Panc1 (cell line): ENCODE measurements at regions not wholly inside any gene's neighbourhood (a gene's known extent, or its start where the extent isn't known, plus 50 kb on each side); places are given as distances from the start of the nearest gene placed in this dataset.

ENCODE experiments used
- ATAC-seq: fragments of 200-7000 bp; cut with Tn5 transposase; 2 replicates; pipeline ENCODE4 v1.9.1; 2020; ENCODE audit warnings: mild to moderate bottlenecking, moderate library complexity
- BruUV-seq: library from RNA; stranded (reverse); fragments of 400-500 nt; replicated peaks from 2 replicates; lab custom pipeline; 2021; lab: Mats Ljungman, UMichigan
- CTCF ChIA-PET: fragments of 300-600 bp; sonication (Branson Sonifier 250); formaldehyde crosslinking; loops from one replicate; lab custom pipeline; 2022; ENCODE audit warnings: antibody characterized with exemption; lab: Charles Lee
- POLR2A ChIA-PET: fragments of 300-600 bp; sonication (Branson Sonifier 250); formaldehyde crosslinking; loops from one replicate; lab custom pipeline; 2022; ENCODE audit warnings: antibody characterized with exemption; lab: Charles Lee
- DNase-seq: peaks from one replicate; pipeline ENCODE4 v3.0.0-alpha.2; 2010; ENCODE audit warnings: low read depth, low spot score
- H3K27ac ChIP-seq: 2 replicates; pipeline ENCODE4 v1.5.1; 2011; ENCODE audit warnings: mild to moderate bottlenecking, low read length, inconsistent platforms
- H3K27me3 ChIP-seq: fragments of 200-500 bp; sonication (Bioruptor generic); 2 replicates; pipeline ENCODE4 v1.6.0; 2014; ENCODE audit warnings: low read length, inconsistent platforms; ENCODE audit not compliant: control insufficient read depth, insufficient read depth
- H3K36me3 ChIP-seq: fragments of 200-500 bp; sonication (Bioruptor generic); 2 replicates; pipeline ENCODE4 v1.5.1; 2014; ENCODE audit warnings: inconsistent platforms, mild to moderate bottlenecking, low read length, moderate library complexity; ENCODE audit not compliant: control insufficient read depth, insufficient read depth
- H3K4me1 ChIP-seq: 2 replicates; pipeline ENCODE4 v1.5.1; 2011; ENCODE audit warnings: inconsistent platforms, mild to moderate bottlenecking, low read length, moderate library complexity; ENCODE audit not compliant: control insufficient read depth, insufficient read depth
- H3K4me3 ChIP-seq, 2 experiments: 2 replicates each; pipeline ENCODE4 v1.5.1; 2011 to 2012; ENCODE audit warnings: low read depth in 2 of 2, low read length in 2 of 2, mild to moderate bottlenecking in 2 of 2, inconsistent platforms in 1 of 2, moderate library complexity in 1 of 2
- H3K9me3 ChIP-seq: fragments of 200-500 bp; sonication (Bioruptor generic); 2 replicates; pipeline ENCODE4 v1.5.1; 2014; ENCODE audit warnings: low read depth, mild to moderate bottlenecking, inconsistent platforms, low read length, moderate library complexity; ENCODE audit not compliant: control insufficient read depth, insufficient read depth
- CTCF ChIP-seq: fragments of 450-650 bp; IDR thresholded peaks from 2 replicates; pipeline ENCODE4 v1.5.1; 2017; ENCODE audit warnings: mild to moderate bottlenecking
- POLR2AphosphoS5 ChIP-seq: IDR thresholded peaks from 2 replicates; pipeline ENCODE4 v1.6.1; 2012; ENCODE audit warnings: mild to moderate bottlenecking, low read depth, low read length, moderate library complexity
- REST ChIP-seq, 2 experiments: IDR thresholded peaks; 2 replicates each; pipeline ENCODE4 v1.6.1; 2011 to 2012; ENCODE audit warnings: low read depth in 2 of 2, control low read depth in 1 of 2, low read length in 1 of 2, mild to moderate bottlenecking in 1 of 2, moderate library complexity in 1 of 2; ENCODE audit not compliant: insufficient read depth in 1 of 2
- SIN3A ChIP-seq: IDR thresholded peaks from 2 replicates; pipeline ENCODE4 v1.6.1; 2012; ENCODE audit warnings: low read depth, mild to moderate bottlenecking, low read length, moderate library complexity, borderline replicate concordance; ENCODE audit not compliant: insufficient read depth
- TCF7L2 ChIP-seq: IDR thresholded peaks from 2 replicates; pipeline ENCODE4 v1.6.1; 2011; ENCODE audit warnings: mild to moderate bottlenecking, low read depth, low read length, inconsistent platforms
- in situ Hi-C: cut with HindIII; loops from 2 replicates; pipeline ENCODE4 v1.10.0; 2016; ENCODE audit warnings: low sequenced_read_pairs, low pct_unique_long_range_greater_than_20kb
- intact Hi-C: fragments of 100-400 bp; cut with micrococcal nuclease; formaldehyde crosslinking; loops from one replicate; pipeline ENCODE4 v1.10.0; 2022; ENCODE audit not compliant: unreplicated experiment

- Histone ChIP-seq H3K4me1 (no peaks in the 10 kb centered on the region), H3K27me3 (peaks cover 10% of the 10 kb centered on the region), H3K36me3 (no peaks in the 10 kb centered on the region), H3K9me3 (no peaks in the 10 kb centered on the region), H3K4me3 (no peak overlapping the region), H3K27ac (no peak overlapping the region)
- no TSS peak for BruUV-seq
- intact Hi-C loops (no loop called here), in situ Hi-C loops (no loop called here)
- POLR2A ChIA-PET: no interaction called here
- DNase-seq (no peak), ATAC-seq (peak; percentile 87)
- TF ChIP-seq CTCF (peak; percentile 77), SIN3A (no peak), REST (IDR thresholded peaks at IDR 0.05; ENCODE audit: insufficient read depth in 1 of 2, low read depth in 2 of 2, low read length in 1 of 2) (no peak)
- CTCF ChIA-PET: no interaction called here
Measured at GRCh38 chr5:2207416-2208238, 324.9 kb upstream of the IRX4 start.

- no peak overlapping the region for H3K27ac ChIP-seq
- ATAC-seq (no peak), DNase-seq (no peak)
- BruUV-seq: no TSS peak
- TF ChIP-seq TCF7L2: no peak
- no peak for TF ChIP-seq SIN3A
- TF ChIP-seq REST (IDR thresholded peaks at IDR 0.05; ENCODE audit: insufficient read depth in 1 of 2, low read depth in 2 of 2, low read length in 1 of 2): no peak
- TF ChIP-seq CTCF: no peak
- no peak for TF ChIP-seq POLR2AphosphoS5
- ChIA-PET POLR2A (no interaction called here), CTCF (no interaction called here)
- H3K36me3 ChIP-seq: no peaks in the 10 kb centered on the region
- H3K27me3 ChIP-seq: peaks cover 10% of the 10 kb centered on the region
- no peaks in the 10 kb centered on the region for H3K9me3 ChIP-seq
- intact Hi-C loops: no loop called here
- in situ Hi-C loops: no loop called here
- H3K4me1 ChIP-seq: no peaks in the 10 kb centered on the region
- no peak overlapping the region for H3K4me3 ChIP-seq
Measured at GRCh38 chr5:2207109-2207399, 324.3 kb upstream of the IRX4 start.
